Endothelial cell of umbilical vein (primary cell): ENCODE measurements at regions not wholly inside any gene's neighbourhood (a gene's known extent, or its start where the extent isn't known, plus 50 kb on each side); places are given as distances from the start of the nearest gene placed in this dataset.
"Not testable (repeated sequence)": the region's sequence is repeated elsewhere in the genome, so short reads cannot be mapped to it uniquely, and the experiment has no call there.

Source experiments
- BruUV-seq: library from RNA; stranded (reverse); fragments of 400-500 nt; replicated peaks from 2 replicates; lab custom pipeline; 2021; lab: Mats Ljungman, UMichigan
- CTCF ChIA-PET: fragments of 300-600, 350-600 bp; sonication (Branson Sonifier 250); formaldehyde crosslinking; loops from one replicate; lab custom pipeline; 2021; ENCODE audit warnings: antibody characterized with exemption, inconsistent platforms; lab: Charles Lee
- POLR2A ChIA-PET: fragments of 300-600, 350-600 bp; sonication (Branson Sonifier 250); formaldehyde crosslinking; loops from one replicate; lab custom pipeline; 2021; ENCODE audit warnings: antibody characterized with exemption, inconsistent platforms; lab: Charles Lee
- DNase-seq: peaks from one replicate; pipeline ENCODE4 v3.0.0-alpha.2; 2011; ENCODE audit warnings: low read depth, low spot score
- FAIRE-seq: peaks from 2 replicates; lab custom pipeline; 2011; peaks lifted over from hg19 to GRCh38; lab: Jason Lieb, UNC
- H2AFZ ChIP-seq: 2 replicates; pipeline ENCODE4 v1.6.0; 2012; ENCODE audit warnings: low read depth, low read length, control low read depth, inconsistent platforms
- H3K27ac ChIP-seq: 2 replicates; pipeline ENCODE4 v1.5.1; 2011; ENCODE audit warnings: low read depth, mild to moderate bottlenecking, control low read depth, low read length, moderate library complexity; ENCODE audit not compliant: insufficient read depth
- H3K27me3 ChIP-seq, 2 experiments: 2 replicates each; pipeline versions ENCODE4 v1.6.0 to v1.6.1; 2011; ENCODE audit warnings: low read length in 2 of 2, mixed read lengths in 1 of 2; ENCODE audit not compliant: control insufficient read depth in 2 of 2, insufficient read depth in 2 of 2
- H3K36me3 ChIP-seq, 2 experiments: 2 replicates in 1 of 2; 3 replicates in 1 of 2; pipeline ENCODE4 v1.5.1; 2011; ENCODE audit warnings: low read length in 2 of 2, mild to moderate bottlenecking in 1 of 2, moderate library complexity in 1 of 2; ENCODE audit not compliant: control insufficient read depth in 2 of 2, insufficient read depth in 2 of 2; ENCODE audit errors: extremely low read depth in 1 of 2
- H3K4me1 ChIP-seq: 3 replicates; pipeline ENCODE4 v1.5.1; 2011; ENCODE audit warnings: mild to moderate bottlenecking, low read length; ENCODE audit not compliant: control insufficient read depth, insufficient read depth; ENCODE audit errors: extremely low read depth
- H3K4me2 ChIP-seq: 2 replicates; pipeline ENCODE4 v1.6.1; 2011; ENCODE audit warnings: low read length, control low read depth, mixed read lengths; ENCODE audit not compliant: insufficient read depth
- H3K4me3 ChIP-seq, 3 experiments: fragments of 200-600 bp in 1 of 3; sonication (generic), shearing (Covaris generic) in 1 of 3; replicated peaks in 1 of 3; 2 replicates each; pipeline ENCODE4 v1.5.1; 2011 to 2016; ENCODE audit warnings: control low read depth in 3 of 3, low read length in 3 of 3, mild to moderate bottlenecking in 2 of 3, inconsistent platforms in 1 of 3, low read depth in 1 of 3, moderate library complexity in 1 of 3; ENCODE audit not compliant: insufficient read depth in 1 of 3
- H3K79me2 ChIP-seq: 2 replicates; pipeline ENCODE4 v1.6.0; 2012; ENCODE audit warnings: low read length, inconsistent platforms; ENCODE audit not compliant: control insufficient read depth, insufficient read depth
- H3K9ac ChIP-seq: replicated peaks from 2 replicates; pipeline ENCODE3; 2011; ENCODE audit warnings: low read length, control low read depth; ENCODE audit not compliant: insufficient read depth; ENCODE audit errors: extremely low read depth
- H3K9me1 ChIP-seq: replicated peaks from 3 replicates; pipeline ENCODE4 v1.6.0; 2011; ENCODE audit warnings: mild to moderate bottlenecking, low read length; ENCODE audit not compliant: control insufficient read depth, insufficient read depth; ENCODE audit errors: extremely low read depth
- H3K9me3 ChIP-seq: replicated peaks from 2 replicates; pipeline ENCODE4 v1.5.1; 2012; ENCODE audit warnings: low read length, inconsistent platforms; ENCODE audit not compliant: control insufficient read depth, insufficient read depth
- H4K20me1 ChIP-seq: replicated peaks from 2 replicates; pipeline ENCODE3; 2011; ENCODE audit warnings: mild to moderate bottlenecking, low read length; ENCODE audit not compliant: control insufficient read depth, insufficient read depth; ENCODE audit errors: extremely low read depth
- dilution Hi-C: fragments of 300-500 bp; cut with MboI; formaldehyde crosslinking; loops from one replicate; pipeline ENCODE4 v1.15.0; 2019; ENCODE audit warnings: low sequenced_read_pairs; ENCODE audit not compliant: extremely low pct_ligation_motif_present
- intact Hi-C: fragments of 100-400 bp; cut with micrococcal nuclease; formaldehyde crosslinking; loops from one replicate; pipeline ENCODE4 v1.10.0; 2022

GRCh38 chr16:16565326-16565725, 186.4 kb downstream of the NPIPA7 start:
- H3K36me3 ChIP-seq, H3K4me1 ChIP-seq, H3K4me3 ChIP-seq, dilution Hi-C loops, BruUV-seq, POLR2A ChIA-PET, H2AFZ ChIP-seq, CTCF ChIA-PET, H3K4me2 ChIP-seq, H3K9ac ChIP-seq, H4K20me1 ChIP-seq, H3K27ac ChIP-seq, intact Hi-C loops, H3K79me2 ChIP-seq, DNase-seq, H3K9me1 ChIP-seq, FAIRE-seq, H3K27me3 ChIP-seq, H3K9me3 ChIP-seq: not testable (repeated sequence)

GRCh38 chr16:16570055-16570454, 191.1 kb downstream of the NPIPA7 start:
- H3K9ac ChIP-seq, H4K20me1 ChIP-seq, H3K79me2 ChIP-seq, H3K27ac ChIP-seq, H3K9me1 ChIP-seq, H3K9me3 ChIP-seq, FAIRE-seq, BruUV-seq, DNase-seq, H2AFZ ChIP-seq, H3K4me3 ChIP-seq, dilution Hi-C loops, CTCF ChIA-PET, H3K36me3 ChIP-seq, H3K4me1 ChIP-seq, H3K4me2 ChIP-seq, intact Hi-C loops, POLR2A ChIA-PET, H3K27me3 ChIP-seq: not testable (repeated sequence)

GRCh38 chr16:16570874-16571273, 191.9 kb downstream of the NPIPA7 start:
- H4K20me1 ChIP-seq, H3K9ac ChIP-seq, BruUV-seq, H3K79me2 ChIP-seq, H3K4me1 ChIP-seq, intact Hi-C loops, H3K27ac ChIP-seq, H2AFZ ChIP-seq, H3K36me3 ChIP-seq, dilution Hi-C loops, H3K9me1 ChIP-seq, DNase-seq, H3K4me2 ChIP-seq, H3K27me3 ChIP-seq, FAIRE-seq, H3K4me3 ChIP-seq, H3K9me3 ChIP-seq, CTCF ChIA-PET, POLR2A ChIA-PET: not testable (repeated sequence)

GRCh38 chr16:16572130-16572774, 193.3 kb downstream of the NPIPA7 start:
- intact Hi-C loops, H3K9me1 ChIP-seq, H2AFZ ChIP-seq, BruUV-seq, H3K27ac ChIP-seq, H3K4me2 ChIP-seq, H3K79me2 ChIP-seq, H3K9me3 ChIP-seq, FAIRE-seq, dilution Hi-C loops, H3K9ac ChIP-seq, DNase-seq, POLR2A ChIA-PET, H3K4me1 ChIP-seq, H3K36me3 ChIP-seq, H3K27me3 ChIP-seq, H3K4me3 ChIP-seq, H4K20me1 ChIP-seq, CTCF ChIA-PET: not testable (repeated sequence)
